ENCODE measurements at regions not wholly inside any gene's neighbourhood (a gene's known extent, or its start where the extent isn't known, plus 50 kb on each side); places are given as distances from the start of the nearest gene placed in this dataset.

- TF ChIP-seq SIN3A (IDR thresholded peaks at IDR 0.05; ENCODE audit: borderline replicate concordance, insufficient read depth, low read depth, low read length) (no peak), REST (IDR thresholded peaks at IDR 0.05; ENCODE audit: insufficient read depth in 1 of 2, low read depth in 2 of 2, low read length in 1 of 2) (no peak), POLR2AphosphoS5 (IDR thresholded peaks at IDR 0.05; ENCODE audit: low read depth, low read length) (no peak), TCF7L2 (IDR thresholded peaks at IDR 0.05; ENCODE audit: low read depth, low read length) (no peak), CTCF (IDR thresholded peaks at IDR 0.05) (no peak)
- DNase-seq (ENCODE audit: low read depth, low spot score) (no peak), ATAC-seq (no peak)
- H3K9me3 ChIP-seq (ENCODE audit: control insufficient read depth, insufficient read depth, low read depth, low read length), result no peaks in the 10 kb centered on the region
- CTCF ChIA-PET, result no interaction called here
- no peaks in the 10 kb centered on the region for H3K4me1 ChIP-seq (ENCODE audit: control insufficient read depth, insufficient read depth, low read length)
- H3K27ac ChIP-seq (ENCODE audit: low read length), result no peak overlapping the region
- no peak overlapping the region for H3K4me3 ChIP-seq (ENCODE audit: low read depth in 2 of 2, low read length in 2 of 2)
- no TSS peak for BruUV-seq (replicated peaks)
- in situ Hi-C loops (cut with HindIII; ENCODE audit: low pct_unique_long_range_greater_than_20kb, low sequenced_read_pairs), result no loop called here
- intact Hi-C loops (cut with micrococcal nuclease; ENCODE audit: unreplicated experiment), result no loop called here
- no peaks in the 10 kb centered on the region for H3K27me3 ChIP-seq (ENCODE audit: control insufficient read depth, insufficient read depth, low read length)
- POLR2A ChIA-PET, result no interaction called here
- no peaks in the 10 kb centered on the region for H3K36me3 ChIP-seq (ENCODE audit: control insufficient read depth, insufficient read depth, low read length)
These were observed 113.7 kb upstream of the MMADHC start for GRCh38 chr2:149701241-149701640.

GRCh38 chr2:149692961-149693396 is 105.4 kb upstream of the MMADHC start:
- ATAC-seq (no peak), DNase-seq (ENCODE audit: low read depth, low spot score) (no peak)
- intact Hi-C loops (cut with micrococcal nuclease; ENCODE audit: unreplicated experiment), result no loop called here
- Histone ChIP-seq H3K4me3 (ENCODE audit: low read depth in 2 of 2, low read length in 2 of 2) (no peak overlapping the region), H3K4me1 (ENCODE audit: control insufficient read depth, insufficient read depth, low read length) (no peaks in the 10 kb centered on the region), H3K36me3 (ENCODE audit: control insufficient read depth, insufficient read depth, low read length) (no peaks in the 10 kb centered on the region), H3K27ac (ENCODE audit: low read length) (no peak overlapping the region), H3K9me3 (ENCODE audit: control insufficient read depth, insufficient read depth, low read depth, low read length) (no peaks in the 10 kb centered on the region), H3K27me3 (ENCODE audit: control insufficient read depth, insufficient read depth, low read length) (no peaks in the 10 kb centered on the region)
- ChIA-PET CTCF (no interaction called here), POLR2A (no interaction called here)
- TF ChIP-seq REST (IDR thresholded peaks at IDR 0.05; ENCODE audit: insufficient read depth in 1 of 2, low read depth in 2 of 2, low read length in 1 of 2), result no peak
- TF ChIP-seq SIN3A (IDR thresholded peaks at IDR 0.05; ENCODE audit: borderline replicate concordance, insufficient read depth, low read depth, low read length), result no peak
- no peak for TF ChIP-seq POLR2AphosphoS5 (IDR thresholded peaks at IDR 0.05; ENCODE audit: low read depth, low read length)
- TF ChIP-seq TCF7L2 (IDR thresholded peaks at IDR 0.05; ENCODE audit: low read depth, low read length), result no peak
- TF ChIP-seq CTCF (IDR thresholded peaks at IDR 0.05), result no peak
- no TSS peak for BruUV-seq (replicated peaks)
- in situ Hi-C loops (cut with HindIII; ENCODE audit: low pct_unique_long_range_greater_than_20kb, low sequenced_read_pairs), result no loop called here
